Fibroblast of villous mesenchyme (primary cell): ENCODE measurements at regions not wholly inside any gene's neighbourhood (a gene's known extent, or its start where the extent isn't known, plus 50 kb on each side); places are given as distances from the start of the nearest gene placed in this dataset. TPM values are rescaled to one million over a fixed set of nuclear protein-coding genes. Genes with fewer than 3 reads are reported as not detected.
A peak's percentile ranks its signal among the peaks of the same experiment; 100 is the strongest.

ENCODE experiments used
- DNase-seq: peaks from one replicate; pipeline ENCODE4 v3.0.0-alpha.2; 2010; ENCODE audit warnings: low read depth
- H3K4me3 ChIP-seq: 2 replicates; pipeline ENCODE4 v1.5.1; 2011; ENCODE audit warnings: low read depth, mild to moderate bottlenecking, low read length
- CTCF ChIP-seq: IDR thresholded peaks from 2 replicates; pipeline ENCODE4 v1.5.1; 2012; ENCODE audit warnings: low read depth, mild to moderate bottlenecking, low read length; ENCODE audit not compliant: insufficient read depth
- small RNA-seq: library from RNA; depleted of rRNA; stranded (forward); fragments of <200 nt; gene quantifications from one replicate; pipeline ENCODE3, GENCODE V24; 2012

DNA sequence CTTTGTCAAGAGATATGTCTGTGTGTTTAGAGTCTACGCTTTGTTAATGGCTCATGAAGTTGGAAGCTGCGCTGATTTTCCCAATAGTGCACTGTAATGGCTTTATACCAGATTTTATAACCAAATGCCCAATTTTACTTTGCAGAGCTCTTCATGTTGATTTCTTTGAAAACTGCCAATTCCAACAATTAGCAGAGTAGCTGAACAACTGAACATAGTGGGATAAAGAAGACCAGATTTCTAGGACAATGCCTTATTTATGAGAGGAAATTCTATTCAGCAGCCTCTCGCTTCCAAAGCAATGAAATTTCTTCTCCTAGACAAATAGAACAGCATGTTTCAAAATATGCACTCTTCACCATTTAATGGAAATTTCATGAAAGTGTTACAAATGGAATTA lies 66.9 kb upstream of the PROK2 start:
- DNase-seq, result no peak
- no peak for TF ChIP-seq CTCF
- no peak overlapping the region for H3K4me3 ChIP-seq

DNA sequence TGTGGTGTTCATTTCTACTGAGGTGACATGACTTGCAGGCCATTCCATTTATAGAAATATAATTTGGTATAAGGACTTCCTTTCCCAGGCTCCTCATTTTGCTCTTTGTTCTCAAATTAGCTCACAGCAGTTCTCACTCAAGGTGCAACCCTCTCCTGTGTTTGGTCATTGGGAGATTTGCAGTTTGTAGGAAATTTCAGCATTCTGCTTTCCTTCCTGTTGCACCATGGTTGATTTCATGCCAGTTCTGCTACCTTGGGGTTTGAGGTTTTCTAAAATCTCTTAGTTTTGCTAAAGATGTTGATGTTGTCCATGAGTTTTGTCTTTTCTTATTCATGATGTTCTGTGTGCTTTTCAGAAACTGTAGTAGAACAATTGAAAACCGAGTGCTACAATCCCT lies 65.7 kb upstream of the PROK2 start:
- no peak for DNase-seq
- no peak overlapping the region for H3K4me3 ChIP-seq
- TF ChIP-seq CTCF, result no peak

- H3K4me3 ChIP-seq, result no peak overlapping the region
- no peak for DNase-seq
- TF ChIP-seq CTCF, result no peak
Measured at GRCh38 chr3:71849681-71850080, 64.7 kb upstream of the PROK2 start.

GRCh38 chr3:71847794-71848193 lies 62.8 kb upstream of the PROK2 start:
- no peak for TF ChIP-seq CTCF
- DNase-seq, result no peak
- no peak overlapping the region for H3K4me3 ChIP-seq

- DNase-seq, result peak; percentile 10
- H3K4me3 ChIP-seq, result no peak overlapping the region
- TF ChIP-seq CTCF, result no peak
Measured at GRCh38 chr3:71846185-71846584, 61.2 kb upstream of the PROK2 start.

DNA sequence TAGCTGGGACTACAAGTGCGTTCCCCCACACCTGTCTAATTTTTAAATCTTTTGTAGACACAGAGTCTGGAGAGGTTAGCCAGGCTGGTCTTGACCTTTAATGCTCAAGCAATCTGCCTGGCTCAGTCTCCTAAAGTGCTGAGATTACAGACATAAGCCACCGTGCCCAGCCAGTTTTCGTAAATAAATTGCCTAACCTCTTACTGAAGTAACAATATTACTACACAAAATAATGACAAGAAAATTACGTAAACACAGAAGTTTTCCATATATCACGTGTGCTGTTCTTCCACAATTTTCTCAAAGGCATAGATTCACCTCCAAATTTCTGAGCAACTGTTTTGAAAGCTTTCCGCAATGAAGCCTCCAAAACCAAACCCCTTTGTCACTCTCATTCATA lies 58.1 kb upstream of the PROK2 start:
- no peak for DNase-seq
- no peak for TF ChIP-seq CTCF
- H3K4me3 ChIP-seq, result no peak overlapping the region

DNA sequence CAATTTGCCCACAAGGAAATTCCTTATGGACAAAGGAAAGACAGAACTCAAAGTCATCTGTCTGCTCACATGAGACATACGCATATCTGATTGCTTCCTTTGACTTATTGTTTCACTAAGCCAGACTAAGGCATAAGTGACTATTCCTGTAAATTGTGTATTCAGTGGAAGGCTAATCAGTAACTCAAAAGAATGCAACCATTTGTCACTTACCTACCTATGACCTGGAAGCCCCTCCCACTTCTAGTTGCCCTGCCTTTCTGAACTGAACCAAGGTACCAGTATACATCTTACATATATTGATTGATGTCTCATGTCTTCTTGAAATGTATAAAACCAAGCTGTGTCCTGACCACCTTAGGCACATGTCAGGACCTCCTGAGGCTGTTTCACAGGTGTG lies 53.5 kb upstream of the PROK2 start:
- H3K4me3 ChIP-seq, result no peak overlapping the region
- DNase-seq, result no peak
- no peak for TF ChIP-seq CTCF

Small RNA genes in the stretch of these regions (small RNA-seq; reads per million reads assigned to genes)
- gene AC104435.1 (not detected), gene AC105265.1 (not detected), gene RNA5SP136 (not detected), gene RNU1-62P (not detected), gene UBE2Q2P9 (not detected)
